ENCODE measurements at regions not wholly inside any gene's neighbourhood (a gene's known extent, or its start where the extent isn't known, plus 50 kb on each side); places are given as distances from the start of the nearest gene placed in this dataset.

DNA sequence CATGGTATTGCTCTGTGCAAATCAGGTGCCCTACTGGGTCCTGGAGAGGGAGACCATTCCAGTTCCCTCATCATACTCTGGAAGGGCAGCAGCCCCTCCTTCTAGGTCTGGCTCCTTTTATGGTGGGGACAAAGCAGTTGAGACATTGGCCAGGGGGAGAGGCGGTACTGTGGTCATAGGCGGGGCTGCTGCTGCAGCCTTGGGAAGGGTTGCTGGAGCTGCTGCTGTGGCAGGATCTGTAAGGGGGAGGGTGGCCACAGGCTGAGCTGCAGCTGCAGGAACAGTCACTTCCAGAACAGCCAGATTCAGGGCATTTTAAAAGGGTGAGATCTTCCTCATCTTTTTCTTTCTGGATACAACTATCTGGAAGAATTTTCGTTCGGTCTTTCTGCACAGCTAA lies 233.0 kb upstream of the SGCD start (continued):
- TF ChIP-seq JUND (IDR thresholded peaks at IDR 0.05) = no peak

DNA sequence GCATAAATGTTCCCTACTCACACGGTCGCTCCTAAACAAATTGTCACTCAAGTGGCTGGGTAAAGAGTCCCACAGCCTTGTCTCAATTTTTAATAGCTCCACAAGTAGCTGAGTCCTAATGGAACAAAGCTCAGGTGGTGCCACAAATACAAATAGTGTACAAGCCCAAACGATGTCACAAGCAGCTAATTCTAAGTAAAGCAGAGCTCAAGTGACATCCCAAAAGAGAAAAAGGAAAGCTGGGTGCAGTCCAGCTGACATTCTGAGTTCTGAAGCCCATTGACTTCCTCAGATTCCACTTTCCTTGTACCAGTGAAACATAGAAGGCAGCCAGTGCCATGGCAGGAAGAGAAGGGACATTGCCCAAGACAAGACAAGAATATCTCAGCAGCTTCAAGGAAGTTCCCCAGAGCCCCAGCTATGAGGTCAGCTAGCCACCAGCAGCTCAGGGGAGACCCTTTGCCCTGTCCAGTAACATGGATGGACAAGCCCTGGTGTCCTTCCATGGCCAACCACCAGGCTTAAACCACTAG lies 231.2 kb upstream of the SGCD start:
- CTCF ChIA-PET = no interaction called here
- BruUV-seq (replicated peaks) = no TSS peak
- RAD21 ChIA-PET (ENCODE audit: low non-redundant PET in 1 of 2, low total read pairs in 2 of 2, uncharacterized antibody in 2 of 2, unreplicated experiment in 2 of 2) = no interaction called here
- H3K9me3 ChIP-seq (ENCODE audit: control insufficient read depth in 1 of 2, insufficient read depth in 1 of 2, low read depth in 1 of 2, low read length in 2 of 2) = peaks cover 8 to 16% of the 10 kb centered on the region in 2 experiments; a peak in 2 of 4 replicates
- no peaks in the 10 kb centered on the region for H3K36me3 ChIP-seq (ENCODE audit: control insufficient read depth in 1 of 2, insufficient read depth in 2 of 2, low read length in 2 of 2)
- intact Hi-C loops (cut with micrococcal nuclease) = no loop called here
- no peaks in the 10 kb centered on the region for H3K27me3 ChIP-seq (ENCODE audit: insufficient read depth, low read length)
- no peak overlapping the region for H2AFZ ChIP-seq (ENCODE audit: low read depth, low read length, poor library complexity, severe bottlenecking)
- no peaks in the 10 kb centered on the region for H3K4me1 ChIP-seq (ENCODE audit: control insufficient read depth in 1 of 2, insufficient read depth in 2 of 2, low read length in 2 of 2)
- DNase-seq (ENCODE audit: low read depth, low spot score) (no peak), ATAC-seq (no peak)
- no peak overlapping the region for H3K9ac ChIP-seq (ENCODE audit: low read length)
- TF ChIP-seq, protein P1, sequence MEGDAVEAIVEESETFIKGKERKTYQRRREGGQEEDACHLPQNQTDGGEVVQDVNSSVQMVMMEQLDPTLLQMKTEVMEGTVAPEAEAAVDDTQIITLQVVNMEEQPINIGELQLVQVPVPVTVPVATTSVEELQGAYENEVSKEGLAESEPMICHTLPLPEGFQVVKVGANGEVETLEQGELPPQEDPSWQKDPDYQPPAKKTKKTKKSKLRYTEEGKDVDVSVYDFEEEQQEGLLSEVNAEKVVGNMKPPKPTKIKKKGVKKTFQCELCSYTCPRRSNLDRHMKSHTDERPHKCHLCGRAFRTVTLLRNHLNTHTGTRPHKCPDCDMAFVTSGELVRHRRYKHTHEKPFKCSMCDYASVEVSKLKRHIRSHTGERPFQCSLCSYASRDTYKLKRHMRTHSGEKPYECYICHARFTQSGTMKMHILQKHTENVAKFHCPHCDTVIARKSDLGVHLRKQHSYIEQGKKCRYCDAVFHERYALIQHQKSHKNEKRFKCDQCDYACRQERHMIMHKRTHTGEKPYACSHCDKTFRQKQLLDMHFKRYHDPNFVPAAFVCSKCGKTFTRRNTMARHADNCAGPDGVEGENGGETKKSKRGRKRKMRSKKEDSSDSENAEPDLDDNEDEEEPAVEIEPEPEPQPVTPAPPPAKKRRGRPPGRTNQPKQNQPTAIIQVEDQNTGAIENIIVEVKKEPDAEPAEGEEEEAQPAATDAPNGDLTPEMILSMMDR (IDR thresholded peaks at IDR 0.05 in 2 of 3, conservative IDR thresholded peaks at IDR 0.05 in 1 of 3; ENCODE audit: borderline replicate concordance in 1 of 3, insufficient read depth in 1 of 3, low read depth in 2 of 3, low read length in 2 of 3) = no peak
- TF ChIP-seq CEBPB (IDR thresholded peaks at IDR 0.05; ENCODE audit: low read depth) = no peak
- TF ChIP-seq, protein P2, sequence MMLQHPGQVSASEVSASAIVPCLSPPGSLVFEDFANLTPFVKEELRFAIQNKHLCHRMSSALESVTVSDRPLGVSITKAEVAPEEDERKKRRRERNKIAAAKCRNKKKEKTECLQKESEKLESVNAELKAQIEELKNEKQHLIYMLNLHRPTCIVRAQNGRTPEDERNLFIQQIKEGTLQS (IDR thresholded peaks at IDR 0.05) = no peak
- TF ChIP-seq, protein P3, sequence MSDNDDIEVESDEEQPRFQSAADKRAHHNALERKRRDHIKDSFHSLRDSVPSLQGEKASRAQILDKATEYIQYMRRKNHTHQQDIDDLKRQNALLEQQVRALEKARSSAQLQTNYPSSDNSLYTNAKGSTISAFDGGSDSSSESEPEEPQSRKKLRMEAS (IDR thresholded peaks at IDR 0.05) = no peak
- no peak for TF ChIP-seq EGR1 (IDR thresholded peaks at IDR 0.05; ENCODE audit: low read depth)
- no peak for TF ChIP-seq CBX3 (IDR thresholded peaks at IDR 0.05; ENCODE audit: low read depth)
- TF ChIP-seq POLR2AphosphoS5 (IDR thresholded peaks at IDR 0.05; ENCODE audit: low read depth, low read length) = no peak
- no peak for TF ChIP-seq SP1 (IDR thresholded peaks at IDR 0.05; ENCODE audit: low read depth)
- TF ChIP-seq JUND (IDR thresholded peaks at IDR 0.05) = no peak
- TF ChIP-seq, protein P4, sequence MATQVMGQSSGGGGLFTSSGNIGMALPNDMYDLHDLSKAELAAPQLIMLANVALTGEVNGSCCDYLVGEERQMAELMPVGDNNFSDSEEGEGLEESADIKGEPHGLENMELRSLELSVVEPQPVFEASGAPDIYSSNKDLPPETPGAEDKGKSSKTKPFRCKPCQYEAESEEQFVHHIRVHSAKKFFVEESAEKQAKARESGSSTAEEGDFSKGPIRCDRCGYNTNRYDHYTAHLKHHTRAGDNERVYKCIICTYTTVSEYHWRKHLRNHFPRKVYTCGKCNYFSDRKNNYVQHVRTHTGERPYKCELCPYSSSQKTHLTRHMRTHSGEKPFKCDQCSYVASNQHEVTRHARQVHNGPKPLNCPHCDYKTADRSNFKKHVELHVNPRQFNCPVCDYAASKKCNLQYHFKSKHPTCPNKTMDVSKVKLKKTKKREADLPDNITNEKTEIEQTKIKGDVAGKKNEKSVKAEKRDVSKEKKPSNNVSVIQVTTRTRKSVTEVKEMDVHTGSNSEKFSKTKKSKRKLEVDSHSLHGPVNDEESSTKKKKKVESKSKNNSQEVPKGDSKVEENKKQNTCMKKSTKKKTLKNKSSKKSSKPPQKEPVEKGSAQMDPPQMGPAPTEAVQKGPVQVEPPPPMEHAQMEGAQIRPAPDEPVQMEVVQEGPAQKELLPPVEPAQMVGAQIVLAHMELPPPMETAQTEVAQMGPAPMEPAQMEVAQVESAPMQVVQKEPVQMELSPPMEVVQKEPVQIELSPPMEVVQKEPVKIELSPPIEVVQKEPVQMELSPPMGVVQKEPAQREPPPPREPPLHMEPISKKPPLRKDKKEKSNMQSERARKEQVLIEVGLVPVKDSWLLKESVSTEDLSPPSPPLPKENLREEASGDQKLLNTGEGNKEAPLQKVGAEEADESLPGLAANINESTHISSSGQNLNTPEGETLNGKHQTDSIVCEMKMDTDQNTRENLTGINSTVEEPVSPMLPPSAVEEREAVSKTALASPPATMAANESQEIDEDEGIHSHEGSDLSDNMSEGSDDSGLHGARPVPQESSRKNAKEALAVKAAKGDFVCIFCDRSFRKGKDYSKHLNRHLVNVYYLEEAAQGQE (IDR thresholded peaks at IDR 0.05; ENCODE audit: low read depth) = no peak
- no peak for TF ChIP-seq YY1 (IDR thresholded peaks at IDR 0.05; ENCODE audit: extremely low read depth, insufficient replicate concordance, low read depth, low read length)
- TF ChIP-seq ZNF274 (IDR thresholded peaks at IDR 0.05; ENCODE audit: low read depth, low read length) = no peak
- no peak for TF ChIP-seq SIN3A (IDR thresholded peaks at IDR 0.05; ENCODE audit: low read depth)
- TF ChIP-seq EZH2phosphoT487 (IDR thresholded peaks at IDR 0.05; ENCODE audit: borderline replicate concordance) = no peak
- no peak for TF ChIP-seq POLR2A (IDR thresholded peaks at IDR 0.05; ENCODE audit: borderline replicate concordance, extremely low read depth, insufficient read depth, insufficient read length)
- TF ChIP-seq SRF (IDR thresholded peaks at IDR 0.05; ENCODE audit: low read depth) = no peak
- no peak for TF ChIP-seq EZH2 (IDR thresholded peaks at IDR 0.05)
- no peak for TF ChIP-seq ZFX (IDR thresholded peaks at IDR 0.05)
- H3K79me2 ChIP-seq (ENCODE audit: insufficient read depth, low read length) = no peaks in the 10 kb centered on the region
- no peaks in the 10 kb centered on the region for H3K9me2 ChIP-seq (ENCODE audit: insufficient read depth)
- H3K4me2 ChIP-seq (ENCODE audit: low read length) = no peak overlapping the region
- POLR2A ChIA-PET = no interaction called here
- H3K27ac ChIP-seq (ENCODE audit: low read depth, low read length) = no peak overlapping the region
- no peaks in the 10 kb centered on the region for H4K20me1 ChIP-seq (ENCODE audit: insufficient read depth)
- H3K4me3 ChIP-seq (replicated peaks in 1 of 2; ENCODE audit: low read depth in 1 of 2, low read length in 2 of 2) = no peak overlapping the region
